HepG2 (cell line): ENCODE measurements at regions not wholly inside any gene's neighbourhood (a gene's known extent, or its start where the extent isn't known, plus 50 kb on each side); places are given as distances from the start of the nearest gene placed in this dataset.

ENCODE experiments used
- ATAC-seq: fragments of 200-7000 bp; cut with Tn5 transposase; 3 replicates; pipeline ENCODE4 v1.9.1; 2020; ENCODE audit warnings: mild to moderate bottlenecking, moderate library complexity
- BruUV-seq: library from RNA; stranded (reverse); fragments of 400-500 nt; replicated peaks from 2 replicates; lab custom pipeline; 2021; lab: Mats Ljungman, UMichigan
- CTCF ChIA-PET: fragments of 300-600 bp; formaldehyde crosslinking; extraction: SDS; loops from one replicate; lab custom pipeline; 2021; ENCODE audit warnings: low total read pairs, inconsistent platforms, low intra/inter-chr PET ratio; lab: Yijun Ruan, JAX
- POLR2A ChIA-PET: fragments of 350-600 bp; sonication (Branson Sonifier 250); formaldehyde crosslinking; loops from one replicate; lab custom pipeline; 2020; ENCODE audit warnings: antibody characterized with exemption, inconsistent platforms; lab: Yijun Ruan, JAX
- DNase-seq: peaks from one replicate; pipeline ENCODE4 v3.0.0-alpha.2; 2015; ENCODE audit warnings: low spot score
- FAIRE-seq: peaks from 3 replicates; lab custom pipeline; 2011; peaks lifted over from hg19 to GRCh38; lab: Jason Lieb, UNC
- H2AFZ ChIP-seq: one replicate; pipeline ENCODE4 v1.6.1; 2011; ENCODE audit warnings: low read length, inconsistent platforms
- H3K27ac ChIP-seq: fragments of 300-600 bp; 3 replicates; pipeline ENCODE4 v1.8.0; 2011; ENCODE audit warnings: mixed run types, mild to moderate bottlenecking, mixed read lengths, low read length, inconsistent platforms; ENCODE audit not compliant: insufficient read depth; ENCODE audit errors: extremely low read length
- H3K27me3 ChIP-seq, 2 experiments: fragments of 200-600 bp in 1 of 2; 2 replicates in 1 of 2; 3 replicates in 1 of 2; pipeline versions ENCODE4 v1.6.0 to v1.8.0; 2011; ENCODE audit warnings: low read length in 2 of 2, mild to moderate bottlenecking in 2 of 2, moderate library complexity in 2 of 2, inconsistent platforms in 1 of 2; ENCODE audit not compliant: insufficient read depth in 2 of 2, control insufficient read depth in 1 of 2
- H3K36me3 ChIP-seq, 2 experiments: fragments of 200-600 bp in 1 of 2; replicated peaks in 1 of 2; 2 replicates in 1 of 2; 3 replicates in 1 of 2; pipeline versions ENCODE4 v1.5.1 to v1.8.0; 2011; ENCODE audit warnings: low read length in 2 of 2, inconsistent platforms in 1 of 2; ENCODE audit not compliant: insufficient read depth in 2 of 2, control insufficient read depth in 1 of 2
- H3K4me1 ChIP-seq: 2 replicates; pipeline ENCODE4 v1.5.1; 2012; ENCODE audit warnings: low read length, inconsistent platforms; ENCODE audit not compliant: insufficient read depth
- H3K4me2 ChIP-seq: 2 replicates; pipeline ENCODE4 v1.6.0; 2011; ENCODE audit warnings: low read depth, low read length, inconsistent platforms
- H3K4me3 ChIP-seq, 3 experiments: fragments of 200-600 bp in 1 of 3; sonication (generic), shearing (Covaris generic) in 1 of 3; replicated peaks in 1 of 3; 2 replicates each; pipeline ENCODE4 v1.5.1; 2011 to 2016; ENCODE audit warnings: low read length in 3 of 3, inconsistent platforms in 2 of 3, low read depth in 2 of 3, mild to moderate bottlenecking in 2 of 3, control low read depth in 1 of 3, mixed read lengths in 1 of 3; ENCODE audit not compliant: insufficient read depth in 1 of 3
- H3K79me2 ChIP-seq: one replicate; pipeline ENCODE4 v1.6.1; 2011; ENCODE audit warnings: low read length, inconsistent platforms; ENCODE audit not compliant: insufficient read depth
- H3K9ac ChIP-seq: 2 replicates; pipeline ENCODE4 v1.6.0; 2011; ENCODE audit warnings: mild to moderate bottlenecking, low read depth, low read length, inconsistent platforms; ENCODE audit not compliant: insufficient read depth
- H3K9me3 ChIP-seq: 2 replicates; pipeline ENCODE4 v1.5.1; 2012; ENCODE audit warnings: mild to moderate bottlenecking, low read length
- H4K20me1 ChIP-seq: 2 replicates; pipeline ENCODE4 v1.6.0; 2011; ENCODE audit warnings: inconsistent platforms, mild to moderate bottlenecking, low read length, moderate library complexity; ENCODE audit not compliant: insufficient read depth
- ARID5B ChIP-seq: IDR thresholded peaks from 2 replicates; pipeline ENCODE4 v1.4.0; 2020; ENCODE audit warnings: mild to moderate bottlenecking, missing genetic modification reagents
- ATF5 ChIP-seq: sonication (generic); formaldehyde crosslinking; IDR thresholded peaks from 2 replicates; pipeline ENCODE4 v1.4.0; 2020; ENCODE audit warnings: mild to moderate bottlenecking, low read depth, missing genetic modification reagents
- DMTF1 ChIP-seq: sonication (generic); formaldehyde crosslinking; IDR thresholded peaks from 2 replicates; pipeline ENCODE4 v1.4.0; 2020; ENCODE audit warnings: mild to moderate bottlenecking, missing genetic modification reagents
- FOXK1 ChIP-seq: sonication (generic); formaldehyde crosslinking; IDR thresholded peaks from 2 replicates; pipeline ENCODE4 v1.4.0; 2020; ENCODE audit warnings: low read depth, missing genetic modification reagents, borderline replicate concordance
- MIXL1 ChIP-seq: IDR thresholded peaks from 2 replicates; pipeline ENCODE4 v1.6.1; 2016
- NFKBIZ ChIP-seq: IDR thresholded peaks from 2 replicates; pipeline ENCODE4 v1.6.1; 2018; ENCODE audit warnings: missing genetic modification reagents, missing compliant biosample characterization
- PLRG1 ChIP-seq: fragments of 450-650 bp; conservative IDR thresholded peaks from 2 replicates; pipeline ENCODE4 v1.6.1; 2016
- TEAD3 ChIP-seq: optimal IDR thresholded peaks from 2 replicates; pipeline ENCODE3; 2016; ENCODE audit warnings: borderline replicate concordance
- ZNF512 ChIP-seq: sonication (generic); formaldehyde crosslinking; IDR thresholded peaks from 2 replicates; pipeline ENCODE4 v1.4.0; 2020; ENCODE audit warnings: mild to moderate bottlenecking, missing genetic modification reagents
- WGBS: methylation state at CpG from one replicate; pipeline ENCODE4 v1.1.6; 2017; ENCODE audit warnings: low lambda C conversion rate; 5-methylcytosine and 5-hydroxymethylcytosine counted together
- in situ Hi-C: cut with HindIII; loops from 2 replicates; pipeline ENCODE4 v1.10.0; 2017; ENCODE audit warnings: low pct_unique_long_range_greater_than_20kb; ENCODE audit not compliant: extremely low pct_ligation_motif_present
- intact Hi-C: fragments of 100-400 bp; cut with micrococcal nuclease; formaldehyde crosslinking; loops from one replicate; pipeline ENCODE4 v1.10.0; 2022; ENCODE audit not compliant: unreplicated experiment
- TF ChIP-seq, protein P1 (sequence below): sonication (generic); formaldehyde crosslinking; IDR thresholded peaks from 2 replicates; pipeline ENCODE4 v1.8.0; 2022; ENCODE audit warnings: missing genetic modification reagents, mild to moderate bottlenecking, moderate library complexity, borderline replicate concordance

DNA sequence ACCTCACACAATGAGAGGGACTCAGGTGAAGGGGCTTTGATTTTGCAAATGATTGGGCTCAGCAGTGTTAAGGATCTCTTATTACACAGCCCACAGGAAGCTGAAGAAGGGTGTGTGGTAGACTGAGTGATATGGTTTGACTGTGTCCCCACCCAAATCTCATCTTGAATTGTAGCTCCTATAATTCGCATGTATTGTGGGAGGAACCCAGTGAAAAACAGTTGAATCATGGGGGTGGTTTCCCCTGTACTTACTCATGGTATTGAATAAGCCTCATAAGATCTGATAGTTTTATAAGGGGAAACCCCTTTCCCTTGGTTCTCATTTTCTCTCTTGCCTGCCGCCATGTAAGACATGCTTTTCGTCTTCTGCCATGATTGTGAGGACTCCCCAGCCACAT is 132.5 kb upstream of the FBXL7 start (continued):
- no peak for TF ChIP-seq ARID5B (CRISPR knock-in tag)
- no peak for TF ChIP-seq DMTF1 (CRISPR knock-in tag)
- no peak for TF ChIP-seq MIXL1
- TF ChIP-seq, all 625 proteins: peak for 0

DNA sequence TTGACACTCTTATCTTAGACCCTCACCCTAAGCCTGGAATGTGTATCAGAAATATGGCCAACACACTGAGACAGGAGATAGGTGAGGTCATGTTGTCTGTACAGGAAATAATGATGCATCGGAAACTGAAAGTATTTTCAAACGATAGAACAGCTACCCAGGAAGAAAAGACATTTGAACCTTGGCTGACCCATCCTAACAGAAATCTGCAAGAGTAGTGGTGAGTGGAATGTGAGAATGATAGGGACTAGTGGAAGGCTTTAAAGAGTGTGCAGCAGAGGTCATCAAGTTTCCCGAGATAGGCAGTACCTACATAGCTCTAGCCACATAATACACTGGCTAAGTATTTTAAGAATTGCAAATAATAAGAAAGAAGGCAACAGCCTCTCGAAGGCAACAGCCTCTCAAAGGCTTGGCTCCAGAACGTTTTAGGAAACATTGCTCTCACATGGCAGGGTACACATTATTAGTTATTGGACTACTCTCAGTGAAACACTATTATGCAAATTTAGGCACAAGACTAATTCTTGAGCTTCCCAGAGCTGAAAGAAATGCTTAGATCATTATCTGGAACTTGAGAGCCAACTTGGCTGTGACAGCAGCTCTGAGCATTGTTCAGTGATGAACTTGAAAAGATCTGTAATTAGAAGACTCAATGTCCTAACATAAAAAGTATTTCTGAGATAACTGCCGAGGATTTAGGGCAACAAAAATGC is 133.1 kb upstream of the FBXL7 start:
- no peaks in the 10 kb centered on the region for H3K79me2 ChIP-seq
- intact Hi-C loops, result no loop called here
- H3K27me3 ChIP-seq, result no peaks in the 10 kb centered on the region
- POLR2A ChIA-PET, result no interaction called here
- no peak overlapping the region for H3K9ac ChIP-seq
- H3K9me3 ChIP-seq, result no peaks in the 10 kb centered on the region
- ATAC-seq, result no peak
- no peak for DNase-seq
- WGBS, result under 1% methylated on average over 6 of the region's 6 CpGs
- H2AFZ ChIP-seq, result no peak overlapping the region
- no peaks in the 10 kb centered on the region for H3K4me1 ChIP-seq
- no peaks in the 10 kb centered on the region for H3K36me3 ChIP-seq
- BruUV-seq, result no TSS peak
- no peak overlapping the region for H3K27ac ChIP-seq
- H4K20me1 ChIP-seq, result no peaks in the 10 kb centered on the region
- CTCF ChIA-PET, result no interaction called here
- H3K4me3 ChIP-seq, result no peak overlapping the region
- H3K4me2 ChIP-seq, result no peak overlapping the region
- in situ Hi-C loops, result no loop called here
- FAIRE-seq, result no peak
- TF ChIP-seq PLRG1 (no peak), ZNF512 (no peak), FOXK1 (CRISPR knock-in tag) (no peak), ATF5 (CRISPR knock-in tag) (no peak), TEAD3 (CRISPR knock-in tag) (no peak), NFKBIZ (CRISPR knock-in tag) (no peak)
- TF ChIP-seq, protein P1, sequence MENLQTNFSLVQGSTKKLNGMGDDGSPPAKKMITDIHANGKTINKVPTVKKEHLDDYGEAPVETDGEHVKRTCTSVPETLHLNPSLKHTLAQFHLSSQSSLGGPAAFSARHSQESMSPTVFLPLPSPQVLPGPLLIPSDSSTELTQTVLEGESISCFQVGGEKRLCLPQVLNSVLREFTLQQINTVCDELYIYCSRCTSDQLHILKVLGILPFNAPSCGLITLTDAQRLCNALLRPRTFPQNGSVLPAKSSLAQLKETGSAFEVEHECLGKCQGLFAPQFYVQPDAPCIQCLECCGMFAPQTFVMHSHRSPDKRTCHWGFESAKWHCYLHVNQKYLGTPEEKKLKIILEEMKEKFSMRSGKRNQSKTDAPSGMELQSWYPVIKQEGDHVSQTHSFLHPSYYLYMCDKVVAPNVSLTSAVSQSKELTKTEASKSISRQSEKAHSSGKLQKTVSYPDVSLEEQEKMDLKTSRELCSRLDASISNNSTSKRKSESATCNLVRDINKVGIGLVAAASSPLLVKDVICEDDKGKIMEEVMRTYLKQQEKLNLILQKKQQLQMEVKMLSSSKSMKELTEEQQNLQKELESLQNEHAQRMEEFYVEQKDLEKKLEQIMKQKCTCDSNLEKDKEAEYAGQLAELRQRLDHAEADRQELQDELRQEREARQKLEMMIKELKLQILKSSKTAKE (CRISPR knock-in tag), result no peak
